ENCODE measurements at regions not wholly inside any gene's neighbourhood (a gene's known extent, or its start where the extent isn't known, plus 50 kb on each side); places are given as distances from the start of the nearest gene placed in this dataset.

DNA sequence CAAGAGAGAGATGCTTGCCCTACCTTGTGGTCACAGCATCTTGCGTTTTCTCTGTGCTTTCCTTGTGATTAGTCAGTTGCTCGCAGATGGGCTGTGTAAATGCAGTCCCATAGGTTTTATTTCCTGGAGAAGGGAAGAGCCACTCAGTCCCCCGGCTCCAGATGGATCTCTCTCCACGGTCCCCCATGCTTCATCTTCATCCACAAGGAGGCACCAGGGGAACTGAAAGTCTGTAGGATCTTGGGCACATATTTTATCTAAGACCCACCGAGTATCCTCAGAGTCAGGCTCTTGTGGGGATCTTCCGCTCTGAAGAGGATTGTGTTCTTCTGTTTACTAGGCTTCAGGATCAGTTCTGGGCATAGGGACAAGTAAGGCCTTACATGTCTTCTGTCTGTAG, 66.8 kb upstream of the E2F8 start:
- Mint-ChIP-seq H3K27me3 (ENCODE audit: insufficient read depth, unreplicated experiment) (peaks cover 2% of the 10 kb centered on the region), H3K36me3 (ENCODE audit: insufficient read depth, unreplicated experiment) (no peaks in the 10 kb centered on the region), H3K9me3 (ENCODE audit: unreplicated experiment) (no peaks in the 10 kb centered on the region), H3K4me1 (ENCODE audit: low read depth, unreplicated experiment) (no peaks in the 10 kb centered on the region), H3K4me3 (ENCODE audit: unreplicated experiment) (no peak overlapping the region), H3K27ac (ENCODE audit: unreplicated experiment) (no peak overlapping the region)
- TF ChIP-seq, protein P1, sequence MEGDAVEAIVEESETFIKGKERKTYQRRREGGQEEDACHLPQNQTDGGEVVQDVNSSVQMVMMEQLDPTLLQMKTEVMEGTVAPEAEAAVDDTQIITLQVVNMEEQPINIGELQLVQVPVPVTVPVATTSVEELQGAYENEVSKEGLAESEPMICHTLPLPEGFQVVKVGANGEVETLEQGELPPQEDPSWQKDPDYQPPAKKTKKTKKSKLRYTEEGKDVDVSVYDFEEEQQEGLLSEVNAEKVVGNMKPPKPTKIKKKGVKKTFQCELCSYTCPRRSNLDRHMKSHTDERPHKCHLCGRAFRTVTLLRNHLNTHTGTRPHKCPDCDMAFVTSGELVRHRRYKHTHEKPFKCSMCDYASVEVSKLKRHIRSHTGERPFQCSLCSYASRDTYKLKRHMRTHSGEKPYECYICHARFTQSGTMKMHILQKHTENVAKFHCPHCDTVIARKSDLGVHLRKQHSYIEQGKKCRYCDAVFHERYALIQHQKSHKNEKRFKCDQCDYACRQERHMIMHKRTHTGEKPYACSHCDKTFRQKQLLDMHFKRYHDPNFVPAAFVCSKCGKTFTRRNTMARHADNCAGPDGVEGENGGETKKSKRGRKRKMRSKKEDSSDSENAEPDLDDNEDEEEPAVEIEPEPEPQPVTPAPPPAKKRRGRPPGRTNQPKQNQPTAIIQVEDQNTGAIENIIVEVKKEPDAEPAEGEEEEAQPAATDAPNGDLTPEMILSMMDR (IDR thresholded peaks at IDR 0.05; ENCODE audit: insufficient read depth in 1 of 2, low read depth in 1 of 2, low read length in 1 of 2, severe bottlenecking in 1 of 2, unreplicated experiment in 1 of 2): no peak
- intact Hi-C loops (cut with micrococcal nuclease; ENCODE audit: unreplicated experiment): loop anchor here (1.0 kb wide), 1 partner anchor 48 kb away; no protein-coding TSS in a partner anchor
- Histone ChIP-seq H3K36me3 (ENCODE audit: control insufficient read depth, insufficient read depth, low read length) (no peaks in the 10 kb centered on the region), H3K4me3 (ENCODE audit: low read depth, low read length) (no peak overlapping the region), H3K4me1 (no peaks in the 10 kb centered on the region), H3K27me3 (replicated peaks; ENCODE audit: control insufficient read depth, insufficient read depth, low read length) (no peaks in the 10 kb centered on the region), H3K9me3 (no peaks in the 10 kb centered on the region)
- ChIA-PET POLR2A (no interaction called here), CTCF (no interaction called here)
- no TSS peak for BruUV-seq (replicated peaks)
- DNase-seq: no peak

DNA sequence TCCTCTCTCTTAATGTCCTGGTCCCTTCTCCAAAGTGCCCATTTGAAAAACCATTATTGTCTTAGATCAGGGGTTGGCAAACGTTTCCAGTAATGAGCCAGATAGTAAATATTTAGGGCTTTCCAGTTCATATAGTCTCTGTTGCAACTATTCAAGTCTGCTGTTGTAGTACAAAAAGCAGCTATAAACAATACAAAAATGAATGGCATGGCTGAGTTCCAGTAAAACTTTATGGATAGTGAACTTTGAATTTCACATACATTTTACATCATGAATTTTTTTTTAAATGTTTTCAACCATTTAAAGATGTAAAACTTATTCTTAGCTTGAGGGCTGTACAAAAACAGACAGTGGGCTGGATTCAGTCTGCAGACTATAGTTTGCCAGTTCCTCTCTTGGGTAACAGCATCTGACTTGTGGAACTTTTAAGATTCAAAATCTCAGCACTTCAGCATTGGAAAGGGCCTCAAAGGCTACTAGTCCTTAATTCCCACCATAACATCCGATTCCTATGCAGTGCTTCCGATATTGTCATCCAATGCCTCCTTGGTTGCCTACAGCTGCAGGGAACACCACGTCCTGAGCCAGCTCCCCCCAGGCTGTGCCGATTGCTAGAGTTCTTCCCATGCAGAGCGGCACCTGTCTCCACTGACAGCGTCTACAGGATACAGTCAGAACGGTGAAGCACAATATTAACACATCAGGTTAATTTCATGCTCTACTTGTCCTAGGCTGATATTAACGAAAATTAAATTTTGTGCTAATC, 65.6 kb upstream of the E2F8 start:
- POLR2A ChIA-PET: no interaction called here
- no peaks in the 10 kb centered on the region for H3K9me3 ChIP-seq
- no TSS peak for BruUV-seq (replicated peaks)
- CTCF ChIA-PET: no interaction called here
- no peaks in the 10 kb centered on the region for H3K27me3 ChIP-seq (replicated peaks; ENCODE audit: control insufficient read depth, insufficient read depth, low read length)
- H3K27ac Mint-ChIP-seq (ENCODE audit: unreplicated experiment): no peak overlapping the region
- no peak overlapping the region for H3K4me3 ChIP-seq (ENCODE audit: low read depth, low read length)
- peaks cover 2% of the 10 kb centered on the region for H3K27me3 Mint-ChIP-seq (ENCODE audit: insufficient read depth, unreplicated experiment)
- DNase-seq: no peak
- no peaks in the 10 kb centered on the region for H3K4me1 ChIP-seq
- no peaks in the 10 kb centered on the region for H3K36me3 Mint-ChIP-seq (ENCODE audit: insufficient read depth, unreplicated experiment)
- TF ChIP-seq, protein P1 (IDR thresholded peaks at IDR 0.05; ENCODE audit: insufficient read depth in 1 of 2, low read depth in 1 of 2, low read length in 1 of 2, severe bottlenecking in 1 of 2, unreplicated experiment in 1 of 2): no peak
- no peaks in the 10 kb centered on the region for H3K4me1 Mint-ChIP-seq (ENCODE audit: low read depth, unreplicated experiment)
- no peak overlapping the region for H3K4me3 Mint-ChIP-seq (ENCODE audit: unreplicated experiment)
- H3K36me3 ChIP-seq (ENCODE audit: control insufficient read depth, insufficient read depth, low read length): no peaks in the 10 kb centered on the region
- intact Hi-C loops (cut with micrococcal nuclease; ENCODE audit: unreplicated experiment): no loop called here
- no peaks in the 10 kb centered on the region for H3K9me3 Mint-ChIP-seq (ENCODE audit: unreplicated experiment)

DNA sequence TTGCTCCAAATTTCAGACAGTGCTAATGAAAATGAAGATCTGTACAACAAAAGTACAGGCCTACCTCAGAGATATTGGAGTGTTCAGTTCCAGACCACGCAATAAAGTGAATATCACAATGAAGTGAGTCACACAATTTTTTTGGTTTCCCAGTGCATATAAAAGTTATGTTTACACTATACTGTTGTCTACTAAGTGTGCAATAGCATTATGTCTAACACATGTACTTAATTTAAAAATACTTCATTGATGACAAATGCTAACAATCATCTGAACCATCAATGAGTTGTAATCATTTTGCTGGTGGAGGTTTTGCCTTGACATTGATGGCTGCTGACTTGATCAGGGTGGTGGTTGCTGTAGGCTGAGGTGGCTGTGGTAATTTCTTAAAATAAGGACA, 60.6 kb upstream of the E2F8 start:
- ChIA-PET POLR2A (no interaction called here), CTCF (no interaction called here)
- no TSS peak for BruUV-seq (replicated peaks)
- H3K27ac Mint-ChIP-seq (ENCODE audit: unreplicated experiment): no peak overlapping the region
- H3K36me3 Mint-ChIP-seq (ENCODE audit: insufficient read depth, unreplicated experiment): no peaks in the 10 kb centered on the region
- DNase-seq: no peak
- H3K27me3 ChIP-seq (replicated peaks; ENCODE audit: control insufficient read depth, insufficient read depth, low read length): no peaks in the 10 kb centered on the region
- no peak overlapping the region for H3K4me3 ChIP-seq (ENCODE audit: low read depth, low read length)
- H3K4me3 Mint-ChIP-seq (ENCODE audit: unreplicated experiment): no peak overlapping the region
- no peaks in the 10 kb centered on the region for H3K9me3 Mint-ChIP-seq (ENCODE audit: unreplicated experiment)
- H3K9me3 ChIP-seq: no peaks in the 10 kb centered on the region
- intact Hi-C loops (cut with micrococcal nuclease; ENCODE audit: unreplicated experiment): no loop called here
- TF ChIP-seq, protein P1 (IDR thresholded peaks at IDR 0.05; ENCODE audit: insufficient read depth in 1 of 2, low read depth in 1 of 2, low read length in 1 of 2, severe bottlenecking in 1 of 2, unreplicated experiment in 1 of 2): no peak
- H3K4me1 Mint-ChIP-seq (ENCODE audit: low read depth, unreplicated experiment): peaks cover 10% of the 10 kb centered on the region
- no peaks in the 10 kb centered on the region for H3K4me1 ChIP-seq
- H3K36me3 ChIP-seq (ENCODE audit: control insufficient read depth, insufficient read depth, low read length): no peaks in the 10 kb centered on the region
- H3K27me3 Mint-ChIP-seq (ENCODE audit: insufficient read depth, unreplicated experiment): peaks cover 2% of the 10 kb centered on the region

All from Caco-2 (cell line).